ENCODE measurements at regions not wholly inside any gene's neighbourhood (a gene's known extent, or its start where the extent isn't known, plus 50 kb on each side); places are given as distances from the start of the nearest gene placed in this dataset.

DNA sequence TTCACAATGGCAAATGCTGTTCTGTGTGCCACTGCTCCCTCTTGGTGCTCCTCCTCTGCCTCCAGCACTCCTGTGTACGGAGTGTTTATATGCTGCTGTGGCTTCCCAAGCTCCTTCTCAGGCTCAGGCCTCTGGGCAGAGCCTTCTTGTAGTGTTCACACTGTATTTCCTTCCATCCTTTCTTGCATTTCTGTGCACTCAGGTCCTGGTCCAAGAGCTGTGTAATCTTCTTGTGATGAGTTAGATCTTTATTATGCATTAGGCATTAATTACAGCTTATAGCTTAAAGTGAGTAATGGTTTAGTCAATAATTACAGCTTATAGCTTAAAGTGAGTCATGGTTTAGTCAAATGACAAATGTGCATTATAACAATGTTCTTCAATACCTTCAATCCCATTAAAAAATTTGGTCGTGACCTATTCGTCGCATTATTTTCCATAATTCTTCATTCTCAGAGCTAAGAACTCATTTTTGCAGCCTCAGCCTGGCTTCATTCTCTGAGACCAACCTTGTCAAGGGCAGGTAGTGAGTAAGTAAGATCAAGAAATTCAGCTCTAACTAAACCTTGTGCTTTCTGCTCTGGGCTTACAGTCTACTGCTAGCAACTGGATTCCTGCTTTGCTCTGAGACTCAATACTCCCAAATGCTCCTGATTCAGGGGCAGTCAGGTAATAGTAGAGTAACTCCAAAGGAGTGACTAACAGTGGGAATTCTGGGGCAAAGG, 154.5 kb upstream of the SPAG17 start:
- DNase-seq = no peak

DNA sequence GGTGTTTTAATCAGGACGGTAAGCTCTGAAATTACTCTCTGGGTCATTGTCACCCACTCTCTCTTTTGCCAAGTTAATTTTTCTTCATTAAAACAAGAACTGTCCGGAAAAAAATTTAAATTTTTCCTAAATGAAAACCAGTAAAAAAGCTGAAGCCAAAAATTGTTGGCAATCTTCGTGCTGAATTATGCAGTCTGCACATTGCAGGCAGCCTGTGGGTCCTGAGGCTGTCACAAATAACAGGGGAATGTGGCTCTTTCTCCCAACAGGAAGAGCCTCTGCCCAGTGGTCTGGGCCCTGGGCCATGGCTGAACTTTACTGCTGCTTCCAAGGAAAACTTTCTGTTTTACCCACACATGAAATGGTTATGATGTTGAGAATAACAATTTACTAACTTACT, 153.9 kb upstream of the SPAG17 start:
- no peak for DNase-seq

DNA sequence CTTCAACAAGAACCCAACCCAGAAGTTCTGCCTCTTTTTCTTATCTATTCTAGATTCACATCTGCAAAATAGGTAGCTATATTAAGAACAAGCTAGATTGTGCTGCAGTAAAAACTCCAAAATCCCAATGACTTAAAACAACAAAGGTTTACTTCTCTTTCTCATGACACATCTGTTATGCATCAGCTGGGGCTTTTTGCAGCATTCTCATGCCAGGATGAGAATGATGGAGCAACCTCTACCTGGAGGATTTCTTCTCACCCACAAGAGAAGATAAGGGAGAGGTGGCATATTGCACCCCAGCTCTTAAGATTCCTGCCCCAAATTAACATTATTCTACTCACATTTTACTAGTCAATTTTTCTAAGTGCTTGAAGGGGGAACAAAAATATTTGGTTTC, 152.3 kb upstream of the SPAG17 start:
- DNase-seq = no peak

DNA sequence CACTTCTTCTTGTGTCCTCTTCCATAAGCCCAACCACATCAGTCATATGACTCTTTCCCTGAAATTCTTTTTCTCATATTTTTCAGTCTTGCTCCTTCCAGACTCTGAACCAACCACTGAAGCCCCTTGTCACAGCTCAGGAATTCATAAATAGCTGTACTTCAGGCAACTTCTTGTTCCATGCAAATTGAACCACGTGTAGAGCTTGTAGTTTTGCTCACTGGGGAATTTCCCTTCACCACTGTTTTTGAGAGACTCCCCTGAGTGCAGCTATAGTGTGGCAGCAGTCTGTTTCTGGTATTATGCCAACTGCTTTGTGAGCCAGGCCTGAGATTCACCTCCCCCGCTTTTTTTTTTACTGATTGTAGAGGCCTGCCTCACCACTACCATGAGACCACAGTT, 150.3 kb upstream of the SPAG17 start:
- no peak for DNase-seq

DNA sequence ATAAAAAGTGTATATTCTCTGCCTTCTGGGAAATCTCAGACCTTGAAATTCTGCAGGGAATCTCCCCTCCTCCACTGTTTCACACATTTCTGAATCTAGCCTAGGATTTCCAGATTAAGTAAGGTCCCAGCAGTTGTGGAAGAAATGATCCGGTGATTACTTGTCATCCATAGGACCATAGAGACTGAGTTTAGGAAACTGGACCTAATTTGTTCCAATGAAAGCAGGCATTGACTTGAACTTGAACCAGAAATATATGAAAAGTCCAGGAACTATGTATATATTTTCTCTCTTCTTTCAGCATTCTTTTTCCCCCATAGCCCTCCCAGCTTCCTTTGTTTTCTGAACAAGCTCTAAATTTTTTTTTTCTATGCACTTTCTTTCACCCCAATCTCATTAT, 149.5 kb upstream of the SPAG17 start:
- DNase-seq = no peak

DNA sequence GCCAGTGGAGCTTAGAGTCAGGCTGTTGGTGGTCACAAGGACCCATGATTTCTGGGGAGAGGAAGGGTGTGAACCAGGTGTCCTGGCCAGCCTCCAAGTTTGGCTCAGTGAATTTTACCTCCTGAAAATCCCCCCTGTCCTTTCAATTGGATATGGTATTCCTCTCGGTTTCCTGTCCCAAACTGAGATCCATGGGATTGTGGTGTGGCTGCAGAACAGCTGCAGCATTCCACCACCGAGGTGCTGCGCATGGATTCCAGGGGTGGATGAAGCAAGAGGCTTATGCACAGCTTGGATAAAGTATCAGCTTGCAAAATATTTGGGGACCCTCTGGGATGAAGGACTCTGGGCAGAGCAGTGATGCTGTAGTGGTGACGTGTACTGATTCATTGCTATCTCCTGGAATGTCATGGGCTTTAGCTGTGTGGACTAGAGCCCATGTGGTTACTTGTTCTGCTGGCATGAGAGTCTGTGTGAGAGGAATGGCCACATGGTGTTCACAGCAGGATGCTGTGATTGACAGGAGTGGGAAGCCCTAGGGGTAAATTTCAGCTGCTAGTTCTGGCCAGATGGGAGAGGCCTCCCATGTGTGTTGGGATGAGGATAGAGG, 148.7 kb upstream of the SPAG17 start:
- no peak for DNase-seq

DNA sequence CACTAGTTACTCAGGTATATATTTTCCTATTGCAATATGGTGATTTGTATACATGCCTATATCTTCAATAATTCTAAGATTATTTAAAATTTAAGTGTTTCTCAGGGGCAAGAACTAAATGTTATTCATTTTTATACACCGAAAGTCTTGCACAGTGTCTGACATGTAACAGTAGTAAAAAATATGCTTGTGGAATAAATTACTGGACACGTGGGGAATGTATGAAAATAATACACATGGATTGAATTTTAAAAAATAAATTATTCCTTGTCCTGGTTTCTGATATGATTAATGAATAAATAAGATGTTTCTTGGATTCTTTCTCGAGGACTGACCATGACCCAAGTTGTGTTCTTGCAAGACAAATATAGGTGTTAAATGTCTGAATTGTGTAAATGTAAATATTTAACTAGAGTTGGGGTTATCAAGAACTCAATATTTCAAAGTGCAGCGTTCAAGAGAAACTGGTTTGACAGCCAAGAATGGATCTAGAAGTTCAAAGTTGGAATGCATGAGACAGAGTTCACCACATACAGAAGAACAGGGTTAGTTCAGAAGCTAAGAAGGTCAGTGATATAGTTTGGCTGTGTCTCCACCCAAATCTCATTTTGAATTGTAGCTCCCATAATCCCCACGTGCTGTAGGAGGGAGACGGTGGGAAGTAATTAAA, 142.1 kb upstream of the SPAG17 start:
- peak; percentile 4 for DNase-seq

DNA sequence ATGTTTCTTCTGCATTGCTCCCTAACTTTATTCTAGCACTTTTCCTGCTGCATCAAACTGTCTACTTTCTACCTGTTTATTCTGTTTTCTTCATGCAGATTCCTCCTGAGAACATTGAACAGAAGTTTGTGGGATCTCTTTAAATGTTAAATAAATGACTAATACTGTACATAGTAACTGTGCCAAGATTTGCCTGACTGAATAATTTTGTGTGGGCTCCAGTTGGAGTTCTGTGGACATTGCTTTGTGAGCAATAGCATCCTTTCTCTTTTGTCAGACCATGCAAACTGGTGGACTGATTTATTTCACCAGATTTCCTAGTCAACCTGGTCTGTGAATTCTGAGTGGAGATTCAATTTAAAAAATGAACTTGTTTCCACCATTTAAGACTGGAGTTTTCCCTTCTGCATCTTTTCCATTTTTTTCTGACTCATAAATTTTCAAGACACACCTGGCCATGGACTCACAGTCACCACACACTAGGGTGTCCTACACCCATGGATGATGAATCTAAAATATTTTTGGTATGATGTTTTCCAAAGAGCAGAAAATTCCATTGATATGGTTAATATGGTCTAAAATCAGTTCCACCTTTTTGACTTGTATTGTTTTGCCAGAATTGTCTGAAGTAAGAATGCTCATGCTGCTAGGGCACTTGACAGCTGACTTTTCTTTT, 140.7 kb upstream of the SPAG17 start:
- DNase-seq = no peak

DNA sequence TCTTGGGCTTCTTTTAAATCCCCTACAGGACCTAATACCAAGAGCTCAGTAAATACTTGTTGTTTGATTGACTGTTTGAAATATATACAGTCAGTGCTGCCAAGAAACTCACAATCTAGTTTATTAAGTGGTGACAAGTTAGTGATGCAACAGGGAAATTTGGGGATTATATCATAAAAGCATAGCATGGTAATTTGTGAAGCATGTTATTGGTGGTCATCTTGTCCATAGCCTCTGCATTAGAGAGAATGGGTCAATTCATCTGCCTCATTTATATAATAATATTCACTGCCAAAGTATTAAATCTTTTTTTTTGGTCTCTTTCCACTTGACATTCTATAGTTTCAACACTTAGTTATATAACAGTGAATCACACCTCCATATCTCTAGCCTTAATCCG, 138.2 kb upstream of the SPAG17 start:
- no peak for DNase-seq

DNA sequence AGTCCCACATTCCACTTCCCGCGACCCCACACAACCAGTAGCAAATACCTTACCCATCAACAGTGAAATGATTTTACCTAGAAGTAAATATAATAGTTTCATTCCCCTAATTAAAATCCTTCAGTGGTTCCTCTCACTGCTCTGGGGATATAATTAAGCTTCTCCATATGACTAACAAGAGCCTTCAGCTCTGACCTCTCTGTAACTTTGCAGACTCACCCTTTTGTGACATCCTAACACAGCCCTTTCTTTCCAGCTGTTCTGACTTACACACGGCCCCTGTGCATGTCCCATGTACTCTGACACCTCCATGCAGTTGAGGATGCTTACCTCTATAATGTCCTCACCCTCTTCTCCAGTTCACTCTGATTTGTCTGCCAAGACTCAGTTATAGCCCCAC, 137.3 kb upstream of the SPAG17 start:
- no peak for DNase-seq

DNA sequence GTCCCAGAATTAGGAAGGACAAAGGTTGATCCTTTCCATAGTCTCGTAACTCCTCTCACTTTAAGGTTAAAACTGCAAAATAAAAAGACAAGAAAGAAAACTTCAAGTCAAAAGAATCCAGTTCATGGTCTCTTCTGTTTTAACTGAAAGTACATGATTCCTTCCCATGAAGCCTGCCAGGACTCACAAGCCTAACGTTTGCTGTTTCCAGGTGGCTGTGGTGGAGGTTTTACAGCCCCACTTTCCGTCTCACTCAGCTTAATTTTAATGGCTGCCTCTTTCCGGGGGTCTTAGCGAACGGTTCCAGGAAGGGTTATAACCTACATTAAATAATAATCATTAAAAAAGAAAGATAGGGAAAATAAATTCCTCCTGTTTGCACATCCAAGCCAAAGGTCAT, 136.8 kb upstream of the SPAG17 start:
- no peak for DNase-seq

DNA sequence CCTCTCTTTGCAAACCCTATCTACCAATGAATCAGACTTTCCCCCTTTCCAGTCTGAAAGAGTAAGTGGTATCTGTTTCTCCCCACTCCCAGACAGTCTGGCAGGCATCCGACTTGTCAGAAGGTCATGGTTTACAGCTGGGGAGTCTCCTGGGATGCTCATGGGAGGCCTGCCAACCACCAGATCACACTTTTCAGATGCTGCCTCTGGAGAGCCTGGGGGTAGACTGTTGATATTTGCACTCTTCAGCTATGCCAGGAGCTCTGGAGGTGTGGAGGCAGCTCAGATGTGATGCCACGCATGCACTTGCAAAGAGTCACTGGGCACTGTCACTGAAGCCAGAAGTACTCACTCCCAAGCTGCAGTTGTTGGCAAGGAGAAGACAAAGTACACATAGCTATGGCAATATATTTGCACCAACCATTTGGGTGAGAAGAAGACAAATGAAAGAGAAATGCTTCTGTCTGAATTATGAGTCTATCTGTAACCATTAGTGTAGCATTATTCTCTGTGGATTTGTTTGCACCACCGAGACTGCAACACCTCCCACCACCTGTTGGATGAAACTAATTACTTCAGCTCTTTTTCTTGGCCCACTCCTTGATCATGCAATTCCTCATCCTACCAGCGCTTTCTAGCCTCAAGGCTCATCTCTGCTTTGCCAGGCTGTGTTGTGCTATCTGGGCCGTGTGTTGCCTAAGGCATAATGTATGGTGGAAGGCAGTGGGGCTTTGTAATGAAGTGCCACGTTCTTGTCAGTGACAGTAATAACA, 133.0 kb upstream of the SPAG17 start:
- DNase-seq = no peak

DNA sequence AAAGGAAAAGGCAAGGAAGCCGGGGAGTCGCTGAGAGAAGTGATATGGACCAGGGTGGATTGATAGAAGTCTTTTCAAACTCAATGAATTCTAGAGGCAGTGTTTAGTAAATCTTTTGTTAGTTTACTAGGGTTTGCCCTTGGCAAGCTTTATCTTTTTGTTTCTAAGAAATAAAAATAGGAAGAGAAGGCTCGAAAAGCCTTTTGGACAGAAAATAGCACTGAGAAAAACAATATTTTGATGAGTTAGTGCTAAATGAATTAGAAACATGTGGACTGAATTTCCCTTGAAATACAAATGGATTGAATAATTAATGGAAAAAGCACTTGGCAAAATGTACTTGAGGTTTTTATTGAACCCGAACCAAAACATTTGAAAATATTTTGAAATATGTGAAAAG, 121.8 kb upstream of the SPAG17 start:
- DNase-seq = no peak

DNA sequence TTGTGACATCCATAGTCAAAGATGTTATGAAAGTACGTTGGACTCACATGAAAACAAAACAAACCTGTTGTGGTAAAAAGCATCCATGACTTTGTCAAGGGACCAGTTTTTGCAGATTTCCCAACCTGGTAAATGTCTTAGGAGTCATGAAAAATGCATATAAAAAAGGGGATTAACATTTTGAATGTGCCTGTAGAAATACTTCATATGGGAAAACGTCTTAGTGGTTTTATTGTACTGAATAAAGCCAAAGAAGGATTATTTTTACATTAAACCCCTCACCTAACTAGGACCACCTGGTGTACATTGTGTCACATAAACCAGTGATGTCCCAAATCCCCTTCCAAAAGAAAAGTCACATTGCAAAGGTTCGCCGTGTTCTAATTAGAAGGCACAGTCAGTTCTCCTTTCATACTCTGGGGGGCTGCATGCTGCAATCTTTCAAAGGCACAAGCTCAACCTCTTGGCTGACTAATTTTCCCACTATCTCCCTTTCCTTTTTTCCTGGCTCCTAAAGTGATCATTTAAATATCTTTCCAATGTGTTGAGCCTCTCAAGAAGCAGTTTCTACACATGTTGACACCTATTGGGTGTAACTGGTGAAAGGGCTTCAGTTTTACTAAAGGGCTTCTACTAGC, 119.8 kb upstream of the SPAG17 start:
- peak; percentile 1 for DNase-seq

DNA sequence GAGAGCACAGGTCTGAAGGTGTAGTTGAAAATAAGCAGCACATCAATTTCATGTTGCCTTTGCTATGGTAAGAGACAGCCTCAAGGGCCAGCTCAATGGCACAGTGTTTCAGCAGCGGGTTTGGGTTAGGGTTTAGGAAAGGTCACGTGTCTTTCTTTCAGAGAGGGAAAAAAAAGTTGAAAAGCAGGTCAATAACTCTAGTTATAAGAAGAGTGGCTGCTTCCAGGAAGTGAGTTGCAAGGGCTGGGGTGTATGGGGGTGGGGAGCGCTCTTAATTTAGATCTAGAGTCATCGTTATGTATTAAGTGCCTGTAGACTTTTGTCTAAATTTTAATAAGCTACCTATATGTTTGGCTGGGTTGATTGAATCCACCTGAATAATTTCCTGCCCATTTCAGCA, 118.5 kb upstream of the SPAG17 start:
- no peak for DNase-seq

DNA sequence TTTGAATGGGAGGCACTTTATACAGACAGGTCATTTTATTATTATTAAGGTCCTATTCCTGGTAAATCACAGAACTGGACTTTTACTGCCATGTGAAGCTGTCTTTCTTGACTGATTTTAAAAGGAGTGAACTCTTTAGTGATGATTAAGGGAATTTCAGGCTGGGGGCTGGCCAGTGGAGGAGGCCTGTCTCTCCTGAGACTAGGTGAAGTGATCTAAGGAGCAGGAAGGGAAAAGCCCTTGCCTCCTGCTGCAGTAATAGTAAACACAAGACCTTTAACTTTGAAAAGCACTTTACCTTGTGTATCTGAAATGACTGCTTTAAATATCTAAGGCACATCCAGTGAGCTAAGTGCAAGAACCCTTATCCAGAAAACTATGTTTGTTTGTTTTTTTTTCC, 118.0 kb upstream of the SPAG17 start:
- DNase-seq = no peak

DNA sequence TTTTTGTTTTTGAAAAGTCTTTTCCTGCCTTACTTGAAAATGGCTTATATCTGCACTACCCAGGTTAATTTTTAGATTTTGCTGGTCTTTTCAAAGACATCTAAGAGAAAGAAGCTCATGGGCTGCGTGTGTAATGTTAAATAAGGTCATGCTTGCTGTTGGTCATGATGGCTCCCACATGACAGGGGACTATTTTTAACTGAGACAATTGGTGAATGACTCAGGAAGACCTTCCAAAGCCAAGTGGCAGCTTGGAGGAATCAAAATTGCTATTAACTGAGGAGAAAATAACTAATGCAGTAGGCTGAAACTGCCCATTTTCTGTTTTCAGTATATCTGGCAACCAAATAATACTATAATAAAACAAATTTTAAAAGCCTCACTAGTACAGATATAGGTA, 117.1 kb upstream of the SPAG17 start:
- DNase-seq = no peak

DNA sequence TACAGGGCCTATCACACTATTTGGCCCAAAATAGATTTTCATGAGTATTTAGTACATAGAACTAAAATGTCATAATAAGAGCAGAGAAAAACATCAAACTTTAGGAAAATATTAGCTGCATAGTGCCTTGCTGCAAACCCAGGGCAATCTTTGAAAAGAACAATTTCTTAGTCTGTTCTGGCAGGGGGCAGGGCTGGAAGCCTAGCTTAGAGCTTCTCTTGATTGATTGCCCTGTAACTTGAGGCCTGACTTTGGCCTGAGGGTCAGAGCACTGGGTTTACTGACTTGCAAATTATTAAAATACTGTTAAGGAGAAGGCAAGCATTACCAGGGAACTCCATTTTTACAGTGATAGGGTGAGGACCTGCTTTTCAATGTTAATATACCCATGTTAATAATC, 115.8 kb upstream of the SPAG17 start:
- DNase-seq = no peak

DNA sequence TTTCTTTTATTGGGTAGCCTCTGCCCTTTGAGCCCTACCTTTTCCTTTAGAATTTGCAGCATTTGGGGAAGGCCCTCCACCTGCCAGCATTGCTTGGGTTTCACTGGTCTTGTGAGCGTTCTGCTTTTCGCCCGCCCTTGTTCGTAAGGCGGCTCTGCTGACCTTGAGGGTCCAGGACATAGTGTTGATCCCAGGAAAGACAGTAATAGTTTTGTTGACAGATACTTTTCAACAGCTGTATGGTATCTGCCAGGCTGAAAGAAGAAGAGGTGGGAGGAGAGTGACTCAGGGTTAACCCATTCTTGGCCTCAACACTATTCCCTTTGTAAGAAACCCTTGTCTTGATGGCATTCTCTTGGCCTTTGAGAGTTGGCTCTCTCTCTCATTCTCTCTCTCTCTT, 113.4 kb upstream of the SPAG17 start:
- no peak for DNase-seq

DNA sequence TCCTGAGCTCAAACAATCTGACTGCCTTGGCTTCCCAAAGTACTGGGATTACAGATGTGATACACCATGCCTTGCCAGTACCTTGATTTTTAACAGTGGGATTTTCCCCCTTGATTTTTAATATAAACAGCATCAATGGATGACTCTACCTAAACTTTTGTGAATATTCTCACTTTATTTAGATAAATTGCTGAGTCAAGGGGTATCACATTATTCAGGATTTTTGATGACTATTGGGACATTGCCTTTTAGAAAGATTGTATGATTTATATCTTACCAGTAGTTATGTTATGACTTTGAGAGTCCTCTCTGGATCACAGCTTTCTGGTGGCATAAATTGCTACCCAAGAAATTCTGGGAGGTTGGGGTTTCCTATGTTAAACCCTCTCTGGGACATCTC, 112.5 kb upstream of the SPAG17 start:
- DNase-seq = no peak

DNA sequence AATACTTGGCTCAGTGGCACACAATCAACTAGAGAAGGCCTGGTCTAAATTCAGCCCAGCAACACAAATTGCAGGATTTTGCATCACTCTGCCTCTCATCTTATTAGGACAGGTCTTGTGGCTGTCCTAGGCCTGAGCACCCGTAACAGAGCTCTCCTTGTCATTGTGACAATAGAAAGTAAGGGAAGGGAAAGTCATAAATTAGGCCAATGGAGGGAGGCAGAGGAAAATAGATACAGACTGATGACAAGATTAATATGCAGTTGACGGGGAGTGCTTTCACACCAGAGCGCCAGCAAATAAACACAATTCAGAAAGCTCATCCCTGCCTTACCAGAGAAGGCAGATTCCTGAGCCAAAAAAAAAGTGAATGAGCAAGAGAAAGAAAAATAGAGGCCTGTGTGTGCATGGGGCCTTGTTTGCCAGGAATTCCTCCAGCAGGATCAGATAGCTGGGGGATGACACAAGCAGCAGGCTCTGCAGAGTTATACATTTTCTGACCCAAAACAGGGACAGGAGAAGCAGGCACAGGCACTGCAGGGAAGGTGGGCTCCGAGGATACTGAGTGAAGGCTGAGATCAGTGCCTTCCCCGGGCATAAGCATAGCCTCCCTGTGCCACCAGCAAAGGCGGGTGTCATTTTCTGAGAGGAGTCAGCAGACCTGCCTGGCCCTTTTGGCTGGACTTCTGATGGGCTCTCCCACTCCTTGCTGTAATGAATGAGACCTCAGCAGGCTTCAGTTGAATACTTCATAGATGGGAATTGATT, 110.0 kb upstream of the SPAG17 start:
- DNase-seq = no peak

DNA sequence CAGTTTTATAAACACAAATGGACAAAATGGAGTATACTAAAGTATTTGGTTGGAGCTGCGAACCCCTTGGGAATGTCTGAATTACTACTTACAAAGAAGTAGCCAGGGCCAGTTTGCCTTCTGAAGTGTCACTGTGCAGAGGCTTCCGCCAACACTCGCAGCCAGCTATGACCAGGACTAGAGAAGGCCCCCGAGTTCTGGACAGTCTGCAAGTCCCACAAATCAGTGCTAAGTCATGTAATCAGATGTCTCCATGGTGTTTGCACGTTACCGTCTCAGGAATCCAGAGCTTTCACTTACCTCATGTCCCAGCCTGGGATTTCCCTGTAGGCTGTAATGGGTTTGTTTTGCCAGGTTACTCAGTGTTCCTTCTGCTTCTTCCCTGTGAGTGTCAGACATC, 106.6 kb upstream of the SPAG17 start:
- no peak for DNase-seq

All from DMS53 (cell line).